Liver (tissue), 7 donors: ENCODE measurements at regions not wholly inside any gene's neighbourhood (a gene's known extent, or its start where the extent isn't known, plus 50 kb on each side); places are given as distances from the start of the nearest gene placed in this dataset.

Experiments
- DNase-seq: peaks from one replicate; pipeline ENCODE4 v3.0.0-alpha.2; 2017; ENCODE audit warnings: low spot score
- H3K27ac ChIP-seq, 2 donors: one replicate each; pipeline ENCODE4 v1.7.0; 2013; ENCODE audit warnings: inconsistent platforms in 2 of 2, low read length in 2 of 2, control low read depth in 1 of 2, low read depth in 1 of 2, mild to moderate bottlenecking in 1 of 2
- H3K27me3 ChIP-seq, 4 donors: one replicate each; pipeline versions ENCODE4 v1.6.1 to v1.7.0; 2013; ENCODE audit warnings: low read length in 3 of 4, inconsistent platforms in 1 of 4, mild to moderate bottlenecking in 1 of 4, moderate library complexity in 1 of 4; ENCODE audit not compliant: control insufficient read depth in 4 of 4, insufficient read depth in 4 of 4
- H3K36me3 ChIP-seq, 4 donors: one replicate each; pipeline versions ENCODE4 v1.6.1 to v1.7.0; 2013; ENCODE audit warnings: low read length in 3 of 4, mild to moderate bottlenecking in 3 of 4, low read depth in 1 of 4, moderate library complexity in 1 of 4; ENCODE audit not compliant: control insufficient read depth in 4 of 4, insufficient read depth in 3 of 4
- H3K4me1 ChIP-seq, 4 donors: one replicate each; pipeline versions ENCODE4 v1.6.1 to v1.7.0; 2013; ENCODE audit warnings: low read length in 3 of 4, mild to moderate bottlenecking in 3 of 4, moderate library complexity in 1 of 4; ENCODE audit not compliant: control insufficient read depth in 4 of 4, insufficient read depth in 4 of 4
- H3K4me3 ChIP-seq, 3 donors: one replicate each; pipeline versions ENCODE4 v1.6.1 to v1.7.0; 2013; ENCODE audit warnings: low read length in 3 of 3, control low read depth in 1 of 3, low read depth in 1 of 3, mild to moderate bottlenecking in 1 of 3
- H3K9ac ChIP-seq, 2 donors: one replicate each; pipeline ENCODE4 v1.7.0; 2013; ENCODE audit warnings: low read length in 2 of 2, mild to moderate bottlenecking in 2 of 2, moderate library complexity in 2 of 2, control low read depth in 1 of 2, low read depth in 1 of 2
- H3K9me3 ChIP-seq, 4 donors: one replicate each; pipeline versions ENCODE4 v1.6.1 to v1.7.0; 2013; ENCODE audit warnings: low read length in 3 of 4; ENCODE audit not compliant: control insufficient read depth in 4 of 4
- FOXA1 ChIP-seq: IDR thresholded peaks from 2 replicates; pipeline ENCODE4 v1.6.1; 2016; ENCODE audit warnings: antibody characterized with exemption
- HNF4A ChIP-seq, 2 donors: conservative IDR thresholded peaks; 2 replicates each; pipeline ENCODE4 v1.6.1; 2016; ENCODE audit warnings: antibody characterized with exemption in 2 of 2, mild to moderate bottlenecking in 2 of 2
- HNF4G ChIP-seq: IDR thresholded peaks from 2 replicates; pipeline ENCODE4 v1.6.1; 2016; ENCODE audit warnings: antibody characterized with exemption
- JUND ChIP-seq, 2 donors: IDR thresholded peaks; 2 replicates each; pipeline ENCODE4 v1.6.1; 2016; ENCODE audit warnings: antibody characterized with exemption in 2 of 2
- NR2F2 ChIP-seq: IDR thresholded peaks from 2 replicates; pipeline ENCODE4 v1.6.1; 2016; ENCODE audit warnings: antibody characterized with exemption
- RAD21 ChIP-seq, 2 donors: IDR thresholded peaks; 2 replicates each; pipeline ENCODE4 v1.6.1; 2016; ENCODE audit warnings: antibody characterized with exemption in 2 of 2, mild to moderate bottlenecking in 2 of 2
- REST ChIP-seq: IDR thresholded peaks from 2 replicates; pipeline ENCODE4 v1.6.1; 2016; ENCODE audit warnings: antibody characterized with exemption, mild to moderate bottlenecking
- RXRA ChIP-seq, 2 donors: IDR thresholded peaks; 2 replicates each; pipeline ENCODE4 v1.6.1; 2017 to 2018; ENCODE audit warnings: antibody characterized with exemption in 2 of 2, mild to moderate bottlenecking in 1 of 2
- YY1 ChIP-seq: IDR thresholded peaks from 2 replicates; pipeline ENCODE4 v1.6.1; 2016; ENCODE audit warnings: antibody characterized with exemption, mild to moderate bottlenecking
- ZBTB33 ChIP-seq: IDR thresholded peaks from 2 replicates; pipeline ENCODE4 v1.6.1; 2016; ENCODE audit warnings: antibody characterized with exemption
- WGBS: extraction: QIAGEN DNeasy Blood & Tissue Kit; methylation state at CpG from one replicate; pipeline ENCODE4 v1.1.7; 2013; 5-methylcytosine and 5-hydroxymethylcytosine counted together
- donor health status: healthy.
- donor health status: healthy.
- donor health status: healthy.
- donor health status: healthy.

GRCh38 chr21:32120230-32120629 lies 158.6 kb downstream of the MIS18A start:
- Histone ChIP-seq H3K27me3 (no peaks in the 10 kb centered on the region), H3K36me3 (no peaks in the 10 kb centered on the region), H3K4me3 (no peak overlapping the region), H3K9ac (no peak overlapping the region), H3K4me1 (no peaks in the 10 kb centered on the region), H3K27ac (no peak overlapping the region), H3K9me3 (peaks cover 3 to 11% (median 8%) of the 10 kb centered on the region in 4 donors)
- no peak for DNase-seq
- TF ChIP-seq ZBTB33 (no peak), JUND (IDR thresholded peaks at IDR 0.05) (no peak), NR2F2 (no peak), HNF4G (no peak), FOXA1 (no peak), HNF4A (conservative IDR thresholded peaks at IDR 0.05) (no peak), REST (no peak)
- WGBS: 87% methylated on average over 3 of the region's 3 CpGs

- H3K4me3 ChIP-seq: no peak overlapping the region
- H3K27me3 ChIP-seq: no peaks in the 10 kb centered on the region
- H3K27ac ChIP-seq: no peak overlapping the region
- no peaks in the 10 kb centered on the region for H3K4me1 ChIP-seq
- H3K9me3 ChIP-seq: peaks cover 3 to 11% (median 8%) of the 10 kb centered on the region in 4 donors
- H3K9ac ChIP-seq: no peak overlapping the region
- WGBS: 91% methylated on average over 1 of the region's 1 CpG
- DNase-seq: no peak
- no peak for TF ChIP-seq REST
- no peak for TF ChIP-seq FOXA1
- no peak for TF ChIP-seq RAD21 (IDR thresholded peaks at IDR 0.05)
- TF ChIP-seq ZBTB33: no peak
- no peak for TF ChIP-seq NR2F2
- no peak for TF ChIP-seq HNF4G
- TF ChIP-seq JUND (IDR thresholded peaks at IDR 0.05): no peak
- TF ChIP-seq RXRA (IDR thresholded peaks at IDR 0.05): no peak
- no peak for TF ChIP-seq YY1
- H3K36me3 ChIP-seq: no peaks in the 10 kb centered on the region
Measured at GRCh38 chr21:32119811-32120210, 159.0 kb downstream of the MIS18A start.
